Kidney (tissue), 13 donors: ENCODE measurements at regions not wholly inside any gene's neighbourhood (a gene's known extent, or its start where the extent isn't known, plus 50 kb on each side); places are given as distances from the start of the nearest gene placed in this dataset.

Source experiments
- DNase-seq, 5 donors: peaks; one replicate each; pipeline ENCODE4 v3.0.0-alpha.2; 2013 to 2020
- FAIRE-seq: peaks from 2 replicates; lab custom pipeline; 2012; peaks lifted over from hg19 to GRCh38; lab: Jason Lieb, UNC
- H3K27ac ChIP-seq, 2 donors: one replicate each; pipeline ENCODE4 v1.7.0; 2013; ENCODE audit warnings: low read depth in 2 of 2, low read length in 2 of 2, inconsistent platforms in 1 of 2
- H3K27me3 ChIP-seq: one replicate; pipeline ENCODE4 v1.7.1; 2013; ENCODE audit warnings: low read length, inconsistent platforms; ENCODE audit not compliant: control insufficient read depth, insufficient read depth
- H3K36me3 ChIP-seq, 3 donors: one replicate each; pipeline versions ENCODE4 v1.7.0 to v1.7.1; 2013; ENCODE audit warnings: low read length in 3 of 3, control low read depth in 1 of 3, inconsistent platforms in 1 of 3; ENCODE audit not compliant: insufficient read depth in 3 of 3, control insufficient read depth in 2 of 3
- H3K4me1 ChIP-seq, 3 donors: one replicate each; pipeline versions ENCODE4 v1.7.0 to v1.7.1; 2013; ENCODE audit warnings: low read length in 3 of 3, inconsistent platforms in 1 of 3, low read depth in 1 of 3; ENCODE audit not compliant: control insufficient read depth in 2 of 3, insufficient read depth in 2 of 3
- H3K4me3 ChIP-seq, 3 donors: one replicate each; pipeline versions ENCODE4 v1.7.0 to v1.8.1; 2013; ENCODE audit warnings: low read length in 3 of 3, control low read depth in 1 of 3, inconsistent platforms in 1 of 3
- H3K9ac ChIP-seq, 3 donors: one replicate each; pipeline versions ENCODE4 v1.7.0 to v1.7.1; 2013; ENCODE audit warnings: low read length in 3 of 3, control low read depth in 1 of 3, inconsistent platforms in 1 of 3
- H3K9me3 ChIP-seq, 3 donors: one replicate each; pipeline versions ENCODE4 v1.7.0 to v1.7.1; 2013; ENCODE audit warnings: low read length in 3 of 3, control low read depth in 1 of 3, inconsistent platforms in 1 of 3; ENCODE audit not compliant: control insufficient read depth in 2 of 3, insufficient read depth in 1 of 3
- intact Hi-C: fragments of 100-400 bp; cut with DNase I; formaldehyde crosslinking; loops from one replicate; pipeline ENCODE4 v1.11.1; 2022
- TF ChIP-seq, protein P1 (sequence below): IDR thresholded peaks from 3 replicates; pipeline ENCODE4 v1.5.1; 2012; ENCODE audit warnings: mild to moderate bottlenecking, moderate library complexity, borderline replicate concordance; ENCODE audit not compliant: insufficient read depth; ENCODE audit errors: extremely low read depth
- donor health status: control.
- donor health status: control.
- donor health status: control.
- donor health status: control.
- donor health status: control.
- donor health status: DM: yes; HTN: yes; CAD: no.
- donor health status: Normal renal cell carcinoma (clear cell type).

DNA sequence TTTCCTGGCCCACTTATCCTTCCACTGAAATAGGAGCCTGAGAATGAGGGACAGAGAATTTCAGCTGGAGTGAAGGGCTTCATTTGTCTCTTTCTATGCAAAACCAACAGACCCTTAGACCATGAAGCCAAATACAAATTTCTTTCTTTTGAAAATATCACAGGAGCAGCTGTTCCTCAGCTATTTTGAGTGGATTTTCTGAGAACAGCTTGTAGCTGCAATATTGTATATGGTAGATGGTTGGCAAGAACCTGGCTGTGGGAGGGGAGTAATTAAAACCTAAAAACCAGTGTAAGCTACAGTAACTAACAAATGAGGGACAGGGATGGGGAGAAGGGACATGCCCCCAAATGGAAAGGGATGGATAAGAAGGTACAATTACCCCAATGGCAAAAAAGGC is 350.3 kb upstream of the CDH20 start:
- H3K36me3 ChIP-seq, result no peaks in the 10 kb centered on the region
- no peak overlapping the region for H3K4me3 ChIP-seq
- TF ChIP-seq, protein P1, sequence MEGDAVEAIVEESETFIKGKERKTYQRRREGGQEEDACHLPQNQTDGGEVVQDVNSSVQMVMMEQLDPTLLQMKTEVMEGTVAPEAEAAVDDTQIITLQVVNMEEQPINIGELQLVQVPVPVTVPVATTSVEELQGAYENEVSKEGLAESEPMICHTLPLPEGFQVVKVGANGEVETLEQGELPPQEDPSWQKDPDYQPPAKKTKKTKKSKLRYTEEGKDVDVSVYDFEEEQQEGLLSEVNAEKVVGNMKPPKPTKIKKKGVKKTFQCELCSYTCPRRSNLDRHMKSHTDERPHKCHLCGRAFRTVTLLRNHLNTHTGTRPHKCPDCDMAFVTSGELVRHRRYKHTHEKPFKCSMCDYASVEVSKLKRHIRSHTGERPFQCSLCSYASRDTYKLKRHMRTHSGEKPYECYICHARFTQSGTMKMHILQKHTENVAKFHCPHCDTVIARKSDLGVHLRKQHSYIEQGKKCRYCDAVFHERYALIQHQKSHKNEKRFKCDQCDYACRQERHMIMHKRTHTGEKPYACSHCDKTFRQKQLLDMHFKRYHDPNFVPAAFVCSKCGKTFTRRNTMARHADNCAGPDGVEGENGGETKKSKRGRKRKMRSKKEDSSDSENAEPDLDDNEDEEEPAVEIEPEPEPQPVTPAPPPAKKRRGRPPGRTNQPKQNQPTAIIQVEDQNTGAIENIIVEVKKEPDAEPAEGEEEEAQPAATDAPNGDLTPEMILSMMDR, result no peak
- H3K27me3 ChIP-seq, result no peaks in the 10 kb centered on the region
- DNase-seq, result no peak
- no peak for FAIRE-seq
- no peaks in the 10 kb centered on the region for H3K9me3 ChIP-seq
- peaks cover 0 to 4% (median 0%) of the 10 kb centered on the region in 3 donors for H3K4me1 ChIP-seq
- intact Hi-C loops, result no loop called here
- no peak overlapping the region for H3K27ac ChIP-seq
- H3K9ac ChIP-seq, result no peak overlapping the region

DNA sequence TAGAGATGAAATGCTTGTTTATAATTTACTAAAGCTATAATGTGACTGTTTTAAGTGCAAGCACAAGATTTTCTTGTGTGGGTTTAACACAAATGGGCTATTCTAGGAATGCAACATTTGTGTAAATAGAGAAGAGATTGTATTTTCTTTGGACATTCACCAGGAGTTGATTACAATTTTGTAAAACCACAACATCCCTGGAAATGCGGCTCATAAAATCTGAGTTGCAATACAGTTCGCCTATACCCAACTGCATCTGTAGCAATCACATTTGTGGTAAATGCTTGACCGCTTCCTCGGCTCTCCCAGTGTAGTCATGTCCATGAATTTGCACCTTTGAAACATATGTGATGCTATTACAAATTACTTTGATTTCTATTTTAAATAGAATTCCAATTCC is 348.7 kb upstream of the CDH20 start:
- Histone ChIP-seq H3K4me3 (no peak overlapping the region), H3K4me1 (peaks cover 0 to 4% (median 0%) of the 10 kb centered on the region in 3 donors), H3K9me3 (no peaks in the 10 kb centered on the region), H3K9ac (no peak overlapping the region), H3K36me3 (no peaks in the 10 kb centered on the region), H3K27me3 (no peaks in the 10 kb centered on the region), H3K27ac (no peak overlapping the region)
- DNase-seq (peak in 2 of 5 donors; percentile 19 to 41), FAIRE-seq (no peak)
- intact Hi-C loops, result no loop called here
- TF ChIP-seq, protein P1, result no peak

DNA sequence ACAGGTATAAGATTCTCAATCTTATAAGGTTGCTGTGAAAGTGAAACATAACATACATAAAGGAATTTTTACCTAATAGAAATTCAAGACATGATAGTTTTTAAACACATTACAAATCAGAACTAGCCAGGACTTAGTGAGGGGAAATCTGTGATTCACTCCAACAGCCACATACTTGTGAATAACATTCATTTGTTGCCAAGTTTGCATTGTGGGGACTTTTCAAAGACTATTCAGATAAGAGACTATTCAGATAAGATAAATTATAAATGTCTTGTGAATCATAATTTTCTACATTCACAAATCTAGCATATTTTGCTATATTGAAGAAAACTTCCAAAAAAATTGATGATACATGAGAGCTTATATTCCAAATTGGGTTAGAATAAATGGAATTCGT is 345.3 kb upstream of the CDH20 start:
- FAIRE-seq (peak; percentile 58), DNase-seq (no peak)
- H3K27ac ChIP-seq, result no peak overlapping the region
- no peaks in the 10 kb centered on the region for H3K4me1 ChIP-seq
- no peaks in the 10 kb centered on the region for H3K9me3 ChIP-seq
- intact Hi-C loops, result no loop called here
- no peaks in the 10 kb centered on the region for H3K36me3 ChIP-seq
- no peak overlapping the region for H3K9ac ChIP-seq
- no peak overlapping the region for H3K4me3 ChIP-seq
- TF ChIP-seq, protein P1, result no peak
- H3K27me3 ChIP-seq, result no peaks in the 10 kb centered on the region

DNA sequence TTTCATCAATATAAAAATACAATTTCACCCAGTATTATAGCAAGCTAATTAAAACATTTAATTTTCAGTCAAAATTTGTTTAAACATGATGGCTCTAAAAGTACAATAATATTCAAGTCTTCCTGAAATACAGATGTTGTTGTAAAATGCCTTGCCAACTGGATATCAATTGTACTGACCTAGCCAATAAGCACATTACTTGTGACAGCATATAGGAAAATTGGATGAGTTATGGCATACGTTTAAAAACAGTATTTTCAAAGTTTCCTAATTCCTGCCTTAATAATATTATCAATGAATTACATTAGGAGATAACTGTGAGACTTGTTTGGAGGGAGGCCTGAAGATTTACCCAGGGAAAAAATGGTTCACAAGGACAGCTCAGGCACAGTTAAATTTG is 336.9 kb upstream of the CDH20 start:
- Histone ChIP-seq H3K9ac (no peak overlapping the region), H3K4me1 (no peaks in the 10 kb centered on the region), H3K27me3 (no peaks in the 10 kb centered on the region), H3K4me3 (no peak overlapping the region), H3K27ac (no peak overlapping the region), H3K36me3 (no peaks in the 10 kb centered on the region), H3K9me3 (no peaks in the 10 kb centered on the region)
- TF ChIP-seq, protein P1, result no peak
- FAIRE-seq (no peak), DNase-seq (no peak)
- intact Hi-C loops, result no loop called here
